ENCODE measurements at regions not wholly inside any gene's neighbourhood (a gene's known extent, or its start where the extent isn't known, plus 50 kb on each side); places are given as distances from the start of the nearest gene placed in this dataset.

- Mint-ChIP-seq H3K9me3 (no peaks in the 10 kb centered on the region), H3K36me3 (ENCODE audit: insufficient read depth in 1 of 3, low read depth in 3 of 3) (no peaks in the 10 kb centered on the region), H3K27me3 (ENCODE audit: low read depth) (no peaks in the 10 kb centered on the region; the same call in 1 of the 2 replicates), H3K4me3 (no peak overlapping the region), H3K27ac (no peak overlapping the region), H3K4me1 (no peaks in the 10 kb centered on the region)
- Histone ChIP-seq H3K9me3 (ENCODE audit: control insufficient read depth, low read depth, low read length) (no peaks in the 10 kb centered on the region), H3K79me2 (ENCODE audit: insufficient read depth, low read length) (no peaks in the 10 kb centered on the region), H2BK120ac (ENCODE audit: low read depth, low read length, poor library complexity, severe bottlenecking) (no peak overlapping the region), H2BK15ac (ENCODE audit: low read depth, low read length) (no peak overlapping the region), H2BK5ac (ENCODE audit: insufficient read length, low read length) (no peak overlapping the region), H3K9ac (ENCODE audit: extremely low read depth, insufficient read length, low read length) (no peak overlapping the region), H3K23ac (ENCODE audit: insufficient read length, low read depth, low read length) (no peak overlapping the region), H3K56ac (ENCODE audit: insufficient read length, low read depth, low read length) (no peak overlapping the region), H4K5ac (ENCODE audit: insufficient read length, low read depth, low read length) (no peak overlapping the region), H3K4me1 (ENCODE audit: insufficient read depth, low read length) (no peaks in the 10 kb centered on the region), H3K14ac (ENCODE audit: insufficient read depth, low read length) (no peak overlapping the region), H3T11ph (ENCODE audit: low read length) (no peak overlapping the region), H3K27ac (ENCODE audit: insufficient read length, low read depth, low read length) (no peak overlapping the region), H3K23me2 (ENCODE audit: insufficient read length, low read depth, low read length, poor library complexity, severe bottlenecking) (no peaks in the 10 kb centered on the region), H2AK5ac (ENCODE audit: insufficient read length, low read length) (no peak overlapping the region), H4K91ac (ENCODE audit: insufficient read length, low read depth, low read length) (no peak overlapping the region), H2BK20ac (ENCODE audit: low read depth, low read length, poor library complexity, severe bottlenecking) (no peak overlapping the region), H4K8ac (replicated peaks; ENCODE audit: insufficient read length, low read depth, low read length) (no peak overlapping the region), H3K79me1 (ENCODE audit: insufficient read depth, low read depth, low read length, poor library complexity, severe bottlenecking) (no peaks in the 10 kb centered on the region), H3K27me3 (ENCODE audit: insufficient read depth, low read length) (no peaks in the 10 kb centered on the region), H2AFZ (ENCODE audit: low read length) (no peak overlapping the region), H3K18ac (ENCODE audit: insufficient read length, low read depth, low read length) (no peak overlapping the region), H3K4me2 (ENCODE audit: insufficient read depth, insufficient read length, low read length) (no peak overlapping the region), H2BK12ac (ENCODE audit: insufficient read length, low read depth, low read length) (no peak overlapping the region), H3K4ac (ENCODE audit: low read depth, low read length) (no peak overlapping the region), H4K20me1 (ENCODE audit: control insufficient read depth, insufficient read depth, insufficient read length) (no peaks in the 10 kb centered on the region)
- TF ChIP-seq, protein P1, sequence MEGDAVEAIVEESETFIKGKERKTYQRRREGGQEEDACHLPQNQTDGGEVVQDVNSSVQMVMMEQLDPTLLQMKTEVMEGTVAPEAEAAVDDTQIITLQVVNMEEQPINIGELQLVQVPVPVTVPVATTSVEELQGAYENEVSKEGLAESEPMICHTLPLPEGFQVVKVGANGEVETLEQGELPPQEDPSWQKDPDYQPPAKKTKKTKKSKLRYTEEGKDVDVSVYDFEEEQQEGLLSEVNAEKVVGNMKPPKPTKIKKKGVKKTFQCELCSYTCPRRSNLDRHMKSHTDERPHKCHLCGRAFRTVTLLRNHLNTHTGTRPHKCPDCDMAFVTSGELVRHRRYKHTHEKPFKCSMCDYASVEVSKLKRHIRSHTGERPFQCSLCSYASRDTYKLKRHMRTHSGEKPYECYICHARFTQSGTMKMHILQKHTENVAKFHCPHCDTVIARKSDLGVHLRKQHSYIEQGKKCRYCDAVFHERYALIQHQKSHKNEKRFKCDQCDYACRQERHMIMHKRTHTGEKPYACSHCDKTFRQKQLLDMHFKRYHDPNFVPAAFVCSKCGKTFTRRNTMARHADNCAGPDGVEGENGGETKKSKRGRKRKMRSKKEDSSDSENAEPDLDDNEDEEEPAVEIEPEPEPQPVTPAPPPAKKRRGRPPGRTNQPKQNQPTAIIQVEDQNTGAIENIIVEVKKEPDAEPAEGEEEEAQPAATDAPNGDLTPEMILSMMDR (conservative IDR thresholded peaks at IDR 0.05) = no peak
- no peak for DNase-seq
- WGBS (ENCODE audit: extremely low coverage, insufficient read length, low lambda C conversion rate) = no CpG with 5 or more reads among the region's 2 CpGs
These were observed 690.7 kb upstream of the ZNF385D start for GRCh38 chr3:22441711-22442110.
